ENCODE measurements at regions not wholly inside any gene's neighbourhood (a gene's known extent, or its start where the extent isn't known, plus 50 kb on each side); places are given as distances from the start of the nearest gene placed in this dataset.

DNA sequence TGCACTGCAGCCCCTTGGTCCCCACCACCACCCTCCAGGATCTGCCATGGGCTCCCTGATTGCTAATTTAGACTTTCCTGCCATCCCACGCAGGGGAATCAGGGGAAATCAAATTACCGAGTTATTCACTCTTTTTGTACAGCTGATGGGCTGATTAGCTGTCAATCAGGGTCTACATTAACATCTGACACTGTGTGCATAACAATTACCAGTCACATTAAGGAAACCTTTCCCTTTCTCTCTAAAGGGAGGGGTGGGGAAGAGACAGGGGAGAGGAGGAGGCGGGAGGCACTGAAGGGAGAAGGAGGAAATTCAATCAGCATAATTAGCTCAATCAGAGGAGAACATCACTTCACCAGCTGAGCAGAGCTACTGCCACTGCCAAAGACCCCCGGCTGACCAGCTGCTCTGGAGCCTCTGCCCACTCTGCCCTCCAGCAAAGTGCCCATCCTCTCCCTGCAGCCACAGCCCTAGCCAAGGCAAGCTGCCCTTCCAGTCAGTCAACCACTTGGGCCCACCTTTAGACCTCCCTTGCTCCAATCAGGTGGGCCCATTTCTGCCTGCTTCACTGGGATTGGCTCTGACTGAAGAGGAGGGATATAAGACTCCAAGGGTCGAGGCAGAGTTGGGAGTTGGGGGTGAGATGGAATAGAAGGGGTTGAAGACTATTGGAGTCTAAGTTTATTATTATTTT, 199.3 kb upstream of the ZC3H12A start:
- intact Hi-C loops (cut with DNase I): no loop called here
- no peak for DNase-seq
- no peaks in the 10 kb centered on the region for H3K36me3 ChIP-seq (replicated peaks in 1 of 2; ENCODE audit: insufficient read depth in 1 of 2, low read depth in 2 of 2)
- H3K27ac ChIP-seq: no peak overlapping the region
- no peak for TF ChIP-seq POLR2A (IDR thresholded peaks at IDR 0.05)
- TF ChIP-seq, protein P1, sequence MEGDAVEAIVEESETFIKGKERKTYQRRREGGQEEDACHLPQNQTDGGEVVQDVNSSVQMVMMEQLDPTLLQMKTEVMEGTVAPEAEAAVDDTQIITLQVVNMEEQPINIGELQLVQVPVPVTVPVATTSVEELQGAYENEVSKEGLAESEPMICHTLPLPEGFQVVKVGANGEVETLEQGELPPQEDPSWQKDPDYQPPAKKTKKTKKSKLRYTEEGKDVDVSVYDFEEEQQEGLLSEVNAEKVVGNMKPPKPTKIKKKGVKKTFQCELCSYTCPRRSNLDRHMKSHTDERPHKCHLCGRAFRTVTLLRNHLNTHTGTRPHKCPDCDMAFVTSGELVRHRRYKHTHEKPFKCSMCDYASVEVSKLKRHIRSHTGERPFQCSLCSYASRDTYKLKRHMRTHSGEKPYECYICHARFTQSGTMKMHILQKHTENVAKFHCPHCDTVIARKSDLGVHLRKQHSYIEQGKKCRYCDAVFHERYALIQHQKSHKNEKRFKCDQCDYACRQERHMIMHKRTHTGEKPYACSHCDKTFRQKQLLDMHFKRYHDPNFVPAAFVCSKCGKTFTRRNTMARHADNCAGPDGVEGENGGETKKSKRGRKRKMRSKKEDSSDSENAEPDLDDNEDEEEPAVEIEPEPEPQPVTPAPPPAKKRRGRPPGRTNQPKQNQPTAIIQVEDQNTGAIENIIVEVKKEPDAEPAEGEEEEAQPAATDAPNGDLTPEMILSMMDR (IDR thresholded peaks at IDR 0.05): no peak
- H3K4me3 ChIP-seq: no peak overlapping the region
- ATAC-seq: no peak
- no peaks in the 10 kb centered on the region for H3K4me1 ChIP-seq
- WGBS, 2 donors: 70 to 74% methylated on average over 5 of the region's 5 CpGs
- peaks cover 0 to 7% (median 0%) of the 10 kb centered on the region in 3 donors for H3K9me3 ChIP-seq
- no peaks in the 10 kb centered on the region for H3K27me3 ChIP-seq

DNA sequence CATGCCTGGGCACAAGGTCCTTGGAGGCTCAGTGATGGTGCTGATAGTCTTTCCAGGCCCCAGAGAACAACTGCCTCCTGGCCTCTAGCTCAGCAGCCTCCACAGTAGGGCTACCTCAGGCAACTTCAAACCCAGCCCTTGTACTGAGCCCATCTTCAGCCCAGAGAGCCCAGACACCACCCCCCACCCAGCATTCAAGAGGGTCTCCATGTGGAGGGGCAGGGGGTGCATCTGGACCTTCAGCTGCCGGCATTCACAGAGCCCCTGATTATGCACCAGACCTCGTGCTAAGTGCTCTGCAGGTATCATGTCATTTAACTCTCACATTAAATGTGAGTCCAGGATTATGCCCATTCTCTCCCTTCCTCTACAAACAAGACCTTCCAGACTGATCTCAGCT, 197.0 kb upstream of the ZC3H12A start:
- ATAC-seq: no peak

DNA sequence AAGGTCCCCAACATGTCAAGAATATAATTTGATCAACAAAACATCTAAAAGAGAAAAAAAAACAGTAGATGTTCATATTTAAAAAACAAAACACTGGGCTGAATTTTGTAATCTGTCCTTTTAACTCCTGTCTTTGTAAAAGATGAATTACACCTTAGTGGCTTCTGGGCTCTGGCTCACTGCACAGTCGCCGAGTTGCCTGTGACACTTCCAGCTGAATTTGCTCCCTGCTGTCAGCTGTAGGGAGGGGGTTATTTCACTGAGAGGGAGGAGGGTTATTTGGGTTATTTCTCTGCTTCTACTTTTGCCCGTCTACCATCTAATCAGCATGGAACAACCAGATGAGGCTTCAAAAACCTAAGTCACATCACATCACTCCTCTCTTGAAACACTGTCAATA, 193.0 kb upstream of the ZC3H12A start:
- no peak overlapping the region for H3K4me3 ChIP-seq
- DNase-seq (no peak), ATAC-seq (no peak)
- 29 to 33% methylated on average over 3 of the region's 3 CpGs for WGBS, 2 donors
- H3K36me3 ChIP-seq (replicated peaks in 1 of 2; ENCODE audit: insufficient read depth in 1 of 2, low read depth in 2 of 2): no peaks in the 10 kb centered on the region
- H3K27me3 ChIP-seq: no peaks in the 10 kb centered on the region
- no peak overlapping the region for H3K27ac ChIP-seq
- H3K4me1 ChIP-seq: no peaks in the 10 kb centered on the region
- H3K9me3 ChIP-seq: peaks cover 0 to 11% (median 0%) of the 10 kb centered on the region in 3 donors
- intact Hi-C loops (cut with DNase I): no loop called here
- TF ChIP-seq, protein P1 (IDR thresholded peaks at IDR 0.05): no peak
- TF ChIP-seq POLR2A (IDR thresholded peaks at IDR 0.05): no peak

More for the DNA sequence above, 197.0 kb upstream of the ZC3H12A start:
- Histone ChIP-seq H3K27me3 (no peaks in the 10 kb centered on the region), H3K4me1 (no peaks in the 10 kb centered on the region), H3K9me3 (peaks cover 0 to 11% (median 0%) of the 10 kb centered on the region in 3 donors), H3K27ac (no peak overlapping the region), H3K36me3 (replicated peaks in 1 of 2; ENCODE audit: insufficient read depth in 1 of 2, low read depth in 2 of 2) (no peaks in the 10 kb centered on the region), H3K4me3 (no peak overlapping the region)
- intact Hi-C loops (cut with DNase I): no loop called here
- 62 to 80% methylated on average over 2 of the region's 2 CpGs for WGBS, 2 donors
- TF ChIP-seq, protein P1 (IDR thresholded peaks at IDR 0.05): no peak
- TF ChIP-seq POLR2A (IDR thresholded peaks at IDR 0.05): no peak
- DNase-seq: no peak

DNA sequence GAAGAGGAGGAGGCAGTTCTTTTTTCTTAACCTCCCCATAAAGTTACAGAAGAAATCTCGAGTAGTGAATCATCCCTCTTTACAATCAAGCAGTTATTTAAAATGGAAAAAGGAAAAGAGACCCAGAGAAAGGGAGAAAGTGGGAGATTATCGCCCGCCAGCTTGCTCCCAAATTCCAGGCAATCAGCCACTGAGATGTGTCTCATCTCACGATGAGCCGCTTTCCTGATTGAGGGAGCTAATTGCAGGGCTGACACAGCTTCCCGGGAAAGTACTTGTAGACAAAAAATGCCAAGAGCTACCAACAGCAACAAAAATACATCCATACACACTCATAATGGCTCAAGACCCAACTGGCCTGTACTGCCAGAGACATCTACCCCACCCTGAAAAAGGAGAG, 191.6 kb upstream of the ZC3H12A start:
- H3K27ac ChIP-seq: no peak overlapping the region
- 52 to 64% methylated on average over 6 of the region's 6 CpGs for WGBS, 2 donors
- DNase-seq (no peak), ATAC-seq (no peak)
- TF ChIP-seq POLR2A (IDR thresholded peaks at IDR 0.05): no peak
- H3K4me1 ChIP-seq: no peaks in the 10 kb centered on the region
- intact Hi-C loops (cut with DNase I): no loop called here
- peaks cover 0 to 11% (median 0%) of the 10 kb centered on the region in 3 donors for H3K9me3 ChIP-seq
- no peaks in the 10 kb centered on the region for H3K36me3 ChIP-seq (replicated peaks in 1 of 2; ENCODE audit: insufficient read depth in 1 of 2, low read depth in 2 of 2)
- no peaks in the 10 kb centered on the region for H3K27me3 ChIP-seq
- no peak overlapping the region for H3K4me3 ChIP-seq

DNA sequence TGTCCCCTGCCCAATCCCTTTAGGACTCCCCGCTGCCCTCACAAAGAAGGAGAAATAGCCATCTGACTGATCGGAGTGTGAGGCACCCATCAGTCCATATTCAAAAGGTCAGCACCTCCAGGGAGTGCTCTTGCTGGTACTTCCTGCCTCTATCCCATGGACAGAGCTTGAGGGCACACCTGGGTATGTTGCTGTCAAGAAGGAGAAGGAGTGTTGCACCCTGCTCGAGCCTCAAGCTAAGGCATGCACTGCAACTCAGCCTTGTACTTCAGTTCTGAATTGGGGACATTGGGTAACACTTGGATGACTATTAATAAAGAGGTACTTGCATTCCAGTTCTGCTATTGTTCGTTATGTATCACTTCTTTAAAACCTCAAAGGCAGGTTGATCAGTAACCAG, 190.3 kb upstream of the ZC3H12A start:
- H3K4me1 ChIP-seq: no peaks in the 10 kb centered on the region
- DNase-seq: no peak
- no peak overlapping the region for H3K27ac ChIP-seq
- no peaks in the 10 kb centered on the region for H3K36me3 ChIP-seq (replicated peaks in 1 of 2; ENCODE audit: insufficient read depth in 1 of 2, low read depth in 2 of 2)
- ATAC-seq: no peak
- 38 to 48% methylated on average over 4 of the region's 4 CpGs for WGBS, 2 donors
- no peak overlapping the region for H3K4me3 ChIP-seq
- no peak for TF ChIP-seq POLR2A (IDR thresholded peaks at IDR 0.05)
- TF ChIP-seq, protein P1 (IDR thresholded peaks at IDR 0.05): no peak
- H3K9me3 ChIP-seq: peaks cover 0 to 11% (median 0%) of the 10 kb centered on the region in 3 donors
- no peaks in the 10 kb centered on the region for H3K27me3 ChIP-seq
- intact Hi-C loops (cut with DNase I): no loop called here

Data from body of pancreas (tissue), 4 donors.